ENCODE measurements at regions not wholly inside any gene's neighbourhood (a gene's known extent, or its start where the extent isn't known, plus 50 kb on each side); places are given as distances from the start of the nearest gene placed in this dataset.

DNA sequence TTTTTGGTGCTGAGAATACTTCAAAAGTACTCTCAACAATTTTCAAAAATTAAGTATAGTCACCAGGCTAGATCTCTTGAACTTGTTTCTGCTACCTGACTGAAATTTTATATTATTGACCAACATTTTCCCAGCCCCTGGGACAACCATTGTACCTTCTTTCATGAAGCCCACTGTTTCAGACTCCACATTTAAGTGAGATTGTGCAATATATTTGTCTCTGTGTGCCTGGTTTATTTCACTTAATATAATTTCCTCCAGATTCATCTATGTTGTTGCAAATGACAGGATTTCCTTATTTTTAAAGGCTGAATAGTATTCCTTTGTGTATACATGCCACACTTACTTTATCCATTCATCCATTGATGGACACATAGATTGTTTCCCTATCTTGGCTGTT lies 354.2 kb upstream of the VRK2 start:
- TF ChIP-seq, protein P1, sequence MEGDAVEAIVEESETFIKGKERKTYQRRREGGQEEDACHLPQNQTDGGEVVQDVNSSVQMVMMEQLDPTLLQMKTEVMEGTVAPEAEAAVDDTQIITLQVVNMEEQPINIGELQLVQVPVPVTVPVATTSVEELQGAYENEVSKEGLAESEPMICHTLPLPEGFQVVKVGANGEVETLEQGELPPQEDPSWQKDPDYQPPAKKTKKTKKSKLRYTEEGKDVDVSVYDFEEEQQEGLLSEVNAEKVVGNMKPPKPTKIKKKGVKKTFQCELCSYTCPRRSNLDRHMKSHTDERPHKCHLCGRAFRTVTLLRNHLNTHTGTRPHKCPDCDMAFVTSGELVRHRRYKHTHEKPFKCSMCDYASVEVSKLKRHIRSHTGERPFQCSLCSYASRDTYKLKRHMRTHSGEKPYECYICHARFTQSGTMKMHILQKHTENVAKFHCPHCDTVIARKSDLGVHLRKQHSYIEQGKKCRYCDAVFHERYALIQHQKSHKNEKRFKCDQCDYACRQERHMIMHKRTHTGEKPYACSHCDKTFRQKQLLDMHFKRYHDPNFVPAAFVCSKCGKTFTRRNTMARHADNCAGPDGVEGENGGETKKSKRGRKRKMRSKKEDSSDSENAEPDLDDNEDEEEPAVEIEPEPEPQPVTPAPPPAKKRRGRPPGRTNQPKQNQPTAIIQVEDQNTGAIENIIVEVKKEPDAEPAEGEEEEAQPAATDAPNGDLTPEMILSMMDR (IDR thresholded peaks at IDR 0.05; ENCODE audit: low read depth, low read length) = no peak
- TF ChIP-seq POLR2A (IDR thresholded peaks at IDR 0.05; ENCODE audit: extremely low read depth, insufficient read length) (no peak), MYC (IDR thresholded peaks at IDR 0.05; ENCODE audit: low read depth, low read length) (no peak)
- TF ChIP-seq, protein P2, sequence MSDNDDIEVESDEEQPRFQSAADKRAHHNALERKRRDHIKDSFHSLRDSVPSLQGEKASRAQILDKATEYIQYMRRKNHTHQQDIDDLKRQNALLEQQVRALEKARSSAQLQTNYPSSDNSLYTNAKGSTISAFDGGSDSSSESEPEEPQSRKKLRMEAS (IDR thresholded peaks at IDR 0.05; ENCODE audit: low read depth, low read length) = no peak

All from NB4 (cell line).